Cardiac fibroblast (primary cell): ENCODE measurements at regions not wholly inside any gene's neighbourhood (a gene's known extent, or its start where the extent isn't known, plus 50 kb on each side); places are given as distances from the start of the nearest gene placed in this dataset.

Experiments
- DNase-seq, 2 donors: peaks; one replicate each; pipeline versions ENCODE4 v3.0.0 to v3.0.0-alpha.2; 2010; ENCODE audit warnings: low read depth in 2 of 2
- H3K4me3 ChIP-seq, 2 donors: replicated peaks in 1 of 2; 1 replicate in 1 of 2; 2 replicates in 1 of 2; pipeline ENCODE4 v1.5.1; 2011; ENCODE audit warnings: low read depth in 2 of 2, low read length in 2 of 2, mild to moderate bottlenecking in 2 of 2, moderate library complexity in 1 of 2
- CTCF ChIP-seq: IDR thresholded peaks from one replicate; pipeline ENCODE4 v1.5.1; 2011; ENCODE audit warnings: low read depth, mild to moderate bottlenecking, low read length, inconsistent platforms

GRCh38 chr10:77710759-77711682 is 73.4 kb upstream of the KCNMA1 start:
- peak; percentile 93 for TF ChIP-seq CTCF
- DNase-seq: peak; percentile 63 to 68
- H3K4me3 ChIP-seq: peak overlapping the region; percentile 49 to 51

GRCh38 chr10:77710081-77710551 is 72.5 kb upstream of the KCNMA1 start:
- H3K4me3 ChIP-seq: no peak overlapping the region
- no peak for TF ChIP-seq CTCF
- DNase-seq: no peak

GRCh38 chr10:77707570-77707969 is 70.0 kb upstream of the KCNMA1 start:
- H3K4me3 ChIP-seq: no peak overlapping the region
- no peak for TF ChIP-seq CTCF
- no peak for DNase-seq

DNA sequence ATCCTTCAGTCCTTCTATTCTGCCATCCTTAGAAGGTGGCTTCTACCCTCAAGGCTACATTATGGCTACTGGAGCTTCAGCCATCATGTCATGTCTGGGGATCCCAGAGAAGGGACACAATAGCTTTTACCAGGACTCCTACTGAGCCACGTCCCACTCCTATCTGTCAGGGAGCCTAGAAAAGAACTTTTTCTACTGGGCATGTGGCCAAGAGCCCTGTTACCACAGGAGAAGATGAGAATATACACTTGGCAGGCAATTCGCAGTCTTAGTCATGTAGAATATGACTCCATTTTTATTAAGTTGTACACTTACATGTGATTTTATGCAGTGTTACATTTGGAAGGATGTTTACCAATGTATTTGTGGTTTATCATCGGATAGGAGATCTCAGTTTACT is 64.6 kb upstream of the KCNMA1 start:
- H3K4me3 ChIP-seq: no peak overlapping the region
- peak; percentile 90 to 94 for DNase-seq
- TF ChIP-seq CTCF: no peak

DNA sequence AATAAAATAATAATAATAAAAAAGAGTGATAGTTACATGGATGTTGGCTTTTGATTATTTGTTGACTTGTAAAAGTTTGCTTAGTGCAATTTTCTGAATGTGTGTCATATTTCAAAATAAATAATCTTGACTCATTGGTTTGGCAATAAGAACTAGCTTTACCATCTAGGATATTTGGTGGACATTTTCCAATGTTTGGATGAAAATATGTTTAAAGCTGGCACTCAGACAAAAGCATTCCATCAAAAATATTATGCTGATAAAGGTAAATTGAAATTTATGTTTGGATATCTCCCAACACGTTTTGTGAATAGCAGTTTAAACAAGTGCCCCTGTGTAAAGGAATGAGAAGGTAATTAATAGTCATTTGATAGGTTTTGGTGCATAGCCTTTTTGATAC is 62.5 kb upstream of the KCNMA1 start:
- TF ChIP-seq CTCF: no peak
- DNase-seq: peak; percentile 19
- H3K4me3 ChIP-seq: no peak overlapping the region

- no peak for DNase-seq
- H3K4me3 ChIP-seq: no peak overlapping the region
- no peak for TF ChIP-seq CTCF
Observed at GRCh38 chr10:77699080-77699645, 61.6 kb upstream of the KCNMA1 start.
